Calu3 (cell line): ENCODE measurements at regions not wholly inside any gene's neighbourhood (a gene's known extent, or its start where the extent isn't known, plus 50 kb on each side); places are given as distances from the start of the nearest gene placed in this dataset.

Source experiments
- BruUV-seq: library from RNA; stranded (reverse); fragments of 400-500 nt; replicated peaks from 2 replicates; lab custom pipeline; 2021; lab: Mats Ljungman, UMichigan
- CTCF ChIA-PET: fragments of 300-600 bp; sonication (Branson Sonifier 250); formaldehyde crosslinking; loops from one replicate; lab custom pipeline; 2022; ENCODE audit warnings: antibody characterized with exemption; lab: Charles Lee
- DNase-seq: peaks from one replicate; pipeline ENCODE4 v3.0.0; 2022
- H3K27ac Mint-ChIP-seq: one replicate; pipeline ENCODE4 v1.8.0; 2022; ENCODE audit warnings: mixed read lengths; ENCODE audit not compliant: unreplicated experiment
- H3K27me3 Mint-ChIP-seq: one replicate; pipeline ENCODE4 v1.8.0; 2022; ENCODE audit warnings: mixed read lengths; ENCODE audit not compliant: unreplicated experiment
- H3K36me3 Mint-ChIP-seq: one replicate; pipeline ENCODE4 v1.8.0; 2022; ENCODE audit warnings: mild to moderate bottlenecking, moderate library complexity, mixed read lengths; ENCODE audit not compliant: insufficient read depth, unreplicated experiment
- H3K4me1 Mint-ChIP-seq: one replicate; pipeline ENCODE4 v1.8.0; 2022; ENCODE audit warnings: mild to moderate bottlenecking, low read depth, mixed read lengths; ENCODE audit not compliant: unreplicated experiment
- H3K4me3 Mint-ChIP-seq: one replicate; pipeline ENCODE4 v1.8.0; 2022; ENCODE audit warnings: mild to moderate bottlenecking, low read depth, moderate library complexity, mixed read lengths; ENCODE audit not compliant: unreplicated experiment
- H3K9me3 Mint-ChIP-seq: one replicate; pipeline ENCODE4 v1.8.0; 2022; ENCODE audit warnings: low read depth, mixed read lengths; ENCODE audit not compliant: unreplicated experiment
- intact Hi-C: fragments of 100-400 bp; cut with micrococcal nuclease; formaldehyde crosslinking; loops from one replicate; pipeline ENCODE4 v1.10.0; 2022; ENCODE audit not compliant: unreplicated experiment
- TF ChIP-seq, protein P1 (sequence below): fragments of 200-600 bp; IDR thresholded peaks from one replicate; pipeline ENCODE4 v1.8.0; 2022; ENCODE audit warnings: antibody characterized with exemption; ENCODE audit not compliant: unreplicated experiment

DNA sequence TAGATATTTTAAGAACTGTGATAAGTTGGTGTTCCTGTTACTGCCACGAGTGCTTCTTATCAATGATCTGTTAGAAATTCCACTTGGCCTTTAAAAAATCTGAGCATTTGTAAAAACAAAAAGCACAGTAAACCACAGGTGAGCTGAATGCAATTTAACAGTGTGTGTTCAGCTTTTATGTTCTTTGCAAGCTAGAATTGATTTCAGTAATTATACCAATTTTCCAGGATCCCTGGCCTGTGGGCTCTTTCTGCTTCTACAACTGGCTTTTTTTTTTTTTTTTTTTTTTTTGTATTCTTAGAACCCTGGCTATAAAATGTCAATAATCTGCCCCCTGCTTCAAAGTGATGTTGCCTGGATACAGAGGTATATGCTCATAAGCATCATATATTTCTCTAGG lies 548.5 kb upstream of the SLC8A1 start:
- Mint-ChIP-seq H3K27ac (no peak overlapping the region), H3K27me3 (no peaks in the 10 kb centered on the region), H3K36me3 (no peaks in the 10 kb centered on the region), H3K9me3 (no peaks in the 10 kb centered on the region), H3K4me1 (no peaks in the 10 kb centered on the region), H3K4me3 (no peak overlapping the region)
- TF ChIP-seq, protein P1, sequence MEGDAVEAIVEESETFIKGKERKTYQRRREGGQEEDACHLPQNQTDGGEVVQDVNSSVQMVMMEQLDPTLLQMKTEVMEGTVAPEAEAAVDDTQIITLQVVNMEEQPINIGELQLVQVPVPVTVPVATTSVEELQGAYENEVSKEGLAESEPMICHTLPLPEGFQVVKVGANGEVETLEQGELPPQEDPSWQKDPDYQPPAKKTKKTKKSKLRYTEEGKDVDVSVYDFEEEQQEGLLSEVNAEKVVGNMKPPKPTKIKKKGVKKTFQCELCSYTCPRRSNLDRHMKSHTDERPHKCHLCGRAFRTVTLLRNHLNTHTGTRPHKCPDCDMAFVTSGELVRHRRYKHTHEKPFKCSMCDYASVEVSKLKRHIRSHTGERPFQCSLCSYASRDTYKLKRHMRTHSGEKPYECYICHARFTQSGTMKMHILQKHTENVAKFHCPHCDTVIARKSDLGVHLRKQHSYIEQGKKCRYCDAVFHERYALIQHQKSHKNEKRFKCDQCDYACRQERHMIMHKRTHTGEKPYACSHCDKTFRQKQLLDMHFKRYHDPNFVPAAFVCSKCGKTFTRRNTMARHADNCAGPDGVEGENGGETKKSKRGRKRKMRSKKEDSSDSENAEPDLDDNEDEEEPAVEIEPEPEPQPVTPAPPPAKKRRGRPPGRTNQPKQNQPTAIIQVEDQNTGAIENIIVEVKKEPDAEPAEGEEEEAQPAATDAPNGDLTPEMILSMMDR: no peak
- no peak for DNase-seq
- BruUV-seq: no TSS peak
- intact Hi-C loops: no loop called here
- CTCF ChIA-PET: no interaction called here

DNA sequence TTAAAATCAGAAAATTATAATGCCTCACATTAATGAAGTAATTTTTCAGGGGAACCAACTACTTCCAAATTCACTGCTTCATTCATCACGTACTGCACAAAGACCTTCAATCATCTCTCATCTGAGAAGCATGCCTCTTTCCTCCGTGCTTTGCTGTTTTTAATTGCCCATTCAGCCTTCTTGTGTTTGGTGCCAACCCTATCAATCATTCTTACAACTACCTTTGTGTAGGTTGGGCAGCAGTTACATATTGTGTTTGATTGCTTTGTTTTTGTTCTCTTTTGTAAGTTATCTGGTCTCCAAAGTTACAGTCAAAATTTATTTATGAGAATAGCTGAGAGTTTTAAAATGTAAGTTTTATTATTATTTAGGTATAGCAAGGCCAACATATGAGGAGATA lies 549.0 kb upstream of the SLC8A1 start:
- H3K4me3 Mint-ChIP-seq: no peak overlapping the region
- TF ChIP-seq, protein P1: no peak
- no peak for DNase-seq
- no peak overlapping the region for H3K27ac Mint-ChIP-seq
- intact Hi-C loops: no loop called here
- no peaks in the 10 kb centered on the region for H3K4me1 Mint-ChIP-seq
- no TSS peak for BruUV-seq
- H3K36me3 Mint-ChIP-seq: no peaks in the 10 kb centered on the region
- no peaks in the 10 kb centered on the region for H3K9me3 Mint-ChIP-seq
- CTCF ChIA-PET: no interaction called here
- H3K27me3 Mint-ChIP-seq: no peaks in the 10 kb centered on the region

DNA sequence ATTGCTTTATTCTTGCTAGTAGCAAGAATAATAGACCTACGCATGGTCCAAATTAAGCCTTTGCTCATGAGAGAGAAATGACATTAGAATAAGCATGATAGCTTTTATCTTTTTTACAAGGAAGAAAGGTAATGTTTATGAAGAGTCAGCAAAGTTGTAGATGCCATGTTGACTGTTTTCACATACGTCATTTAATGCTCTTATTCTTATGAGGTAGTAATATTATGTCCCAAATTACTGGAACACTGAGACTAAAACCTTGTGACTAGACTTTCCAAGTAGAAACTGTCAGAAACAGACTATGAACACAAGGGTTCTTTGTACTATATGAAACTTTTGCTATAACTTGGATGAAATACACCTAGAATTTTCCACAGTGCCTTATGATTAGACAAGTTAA lies 552.8 kb upstream of the SLC8A1 start:
- DNase-seq: no peak
- CTCF ChIA-PET: no interaction called here
- intact Hi-C loops: no loop called here
- Mint-ChIP-seq H3K4me1 (no peaks in the 10 kb centered on the region), H3K9me3 (no peaks in the 10 kb centered on the region), H3K36me3 (no peaks in the 10 kb centered on the region), H3K4me3 (no peak overlapping the region), H3K27me3 (no peaks in the 10 kb centered on the region), H3K27ac (no peak overlapping the region)
- no TSS peak for BruUV-seq
- TF ChIP-seq, protein P1: no peak

DNA sequence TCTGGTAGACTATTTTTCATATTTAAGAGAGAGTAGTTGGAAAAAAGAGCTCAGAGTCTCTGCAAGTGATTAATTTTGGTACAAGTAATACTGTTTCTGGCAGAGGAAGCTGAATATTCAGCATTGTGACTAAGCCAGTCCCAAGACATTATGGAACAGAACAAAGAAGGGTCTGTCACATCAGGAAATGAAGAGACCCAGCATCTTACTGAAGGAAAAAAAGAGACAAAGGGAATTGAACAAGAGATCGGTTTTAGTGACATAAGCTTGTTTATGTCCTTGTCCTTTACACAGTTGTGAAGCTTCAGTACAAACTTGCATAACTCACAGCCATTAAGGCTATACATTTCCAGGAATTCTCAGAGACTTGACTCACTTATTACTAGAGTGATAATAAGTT lies 568.5 kb upstream of the SLC8A1 start:
- intact Hi-C loops: no loop called here
- H3K4me3 Mint-ChIP-seq: no peak overlapping the region
- no peaks in the 10 kb centered on the region for H3K27me3 Mint-ChIP-seq
- no peaks in the 10 kb centered on the region for H3K4me1 Mint-ChIP-seq
- no peak overlapping the region for H3K27ac Mint-ChIP-seq
- no TSS peak for BruUV-seq
- peaks cover 5% of the 10 kb centered on the region for H3K9me3 Mint-ChIP-seq
- TF ChIP-seq, protein P1: no peak
- no peak for DNase-seq
- no peaks in the 10 kb centered on the region for H3K36me3 Mint-ChIP-seq
- CTCF ChIA-PET: no interaction called here

DNA sequence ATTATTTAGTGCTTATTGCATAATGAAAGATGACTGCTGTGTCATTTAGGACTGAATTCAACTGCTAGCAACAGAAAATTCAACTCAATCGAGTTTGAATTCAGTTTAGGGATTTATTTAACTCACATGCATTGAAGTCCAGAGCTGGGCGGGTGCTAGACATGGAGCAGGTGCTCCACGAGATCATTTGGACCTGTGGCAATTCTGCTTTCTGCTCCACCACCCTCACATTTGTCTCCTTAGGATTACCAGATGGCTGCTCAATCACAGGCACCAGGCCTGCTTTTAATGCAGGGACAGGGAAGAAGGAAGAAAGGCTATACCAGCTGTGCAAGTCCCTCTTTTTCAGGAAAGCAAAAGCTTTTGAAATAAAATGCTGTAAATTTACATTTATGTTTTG lies 572.9 kb upstream of the SLC8A1 start:
- Mint-ChIP-seq H3K4me1 (no peaks in the 10 kb centered on the region), H3K9me3 (no peaks in the 10 kb centered on the region), H3K4me3 (no peak overlapping the region), H3K27ac (no peak overlapping the region), H3K27me3 (no peaks in the 10 kb centered on the region), H3K36me3 (no peaks in the 10 kb centered on the region)
- DNase-seq: no peak
- intact Hi-C loops: no loop called here
- TF ChIP-seq, protein P1: no peak
- CTCF ChIA-PET: interaction anchor here (0.6 kb wide), 1 partner anchor 78 kb away, joined by 3 read pairs; no protein-coding TSS in a partner anchor
- BruUV-seq: no TSS peak
